Osteoblast (primary cell): ENCODE measurements at regions not wholly inside any gene's neighbourhood (a gene's known extent, or its start where the extent isn't known, plus 50 kb on each side); places are given as distances from the start of the nearest gene placed in this dataset.

ENCODE experiments used
- DNase-seq: peaks from one replicate; pipeline ENCODE4 v3.0.0; 2011; ENCODE audit warnings: low spot score, mixed read lengths; ENCODE audit not compliant: insufficient read length; ENCODE audit errors: missing footprints
- H2AFZ ChIP-seq: 2 replicates; pipeline ENCODE4 v1.6.0; 2011; ENCODE audit warnings: mild to moderate bottlenecking, low read length
- H3K27ac ChIP-seq: 2 replicates; pipeline ENCODE4 v1.5.1; 2011; ENCODE audit warnings: mild to moderate bottlenecking, low read depth, low read length, moderate library complexity
- H3K27me3 ChIP-seq: 2 replicates; pipeline ENCODE4 v1.6.0; 2012; ENCODE audit warnings: mild to moderate bottlenecking, control low read depth, inconsistent platforms, low read length, moderate library complexity; ENCODE audit not compliant: insufficient read depth
- H3K36me3 ChIP-seq: 2 replicates; pipeline ENCODE4 v1.5.1; 2011; ENCODE audit warnings: mild to moderate bottlenecking, low read length, control low read depth, moderate library complexity; ENCODE audit not compliant: insufficient read depth
- H3K4me1 ChIP-seq: 2 replicates; pipeline ENCODE4 v1.5.1; 2011; ENCODE audit warnings: mild to moderate bottlenecking, low read length, control low read depth, moderate library complexity; ENCODE audit not compliant: insufficient read depth
- H3K4me2 ChIP-seq: 2 replicates; pipeline ENCODE4 v1.6.0; 2011; ENCODE audit warnings: mild to moderate bottlenecking, low read length; ENCODE audit not compliant: insufficient read depth
- H3K4me3 ChIP-seq: fragments of 200-600 bp; sonication (generic); 3 replicates; pipeline ENCODE4 v1.5.1; 2012; ENCODE audit warnings: mild to moderate bottlenecking, low read length, inconsistent platforms; ENCODE audit not compliant: insufficient read depth
- H3K79me2 ChIP-seq: 2 replicates; pipeline ENCODE4 v1.6.0; 2012; ENCODE audit warnings: mild to moderate bottlenecking, low read length, control low read depth, inconsistent platforms; ENCODE audit not compliant: insufficient read depth
- H3K9me3 ChIP-seq: 2 replicates; pipeline ENCODE4 v1.5.1; 2011; ENCODE audit warnings: low read depth, low read length, control low read depth
- H4K20me1 ChIP-seq: 2 replicates; pipeline ENCODE4 v1.6.0; 2012; ENCODE audit warnings: mild to moderate bottlenecking, low read length, control low read depth; ENCODE audit not compliant: insufficient read depth
- TF ChIP-seq, protein P1 (sequence below): IDR thresholded peaks from 2 replicates; pipeline ENCODE4 v1.5.1; 2011; ENCODE audit warnings: mild to moderate bottlenecking, low read depth, low read length, moderate library complexity; ENCODE audit errors: extremely low read depth

DNA sequence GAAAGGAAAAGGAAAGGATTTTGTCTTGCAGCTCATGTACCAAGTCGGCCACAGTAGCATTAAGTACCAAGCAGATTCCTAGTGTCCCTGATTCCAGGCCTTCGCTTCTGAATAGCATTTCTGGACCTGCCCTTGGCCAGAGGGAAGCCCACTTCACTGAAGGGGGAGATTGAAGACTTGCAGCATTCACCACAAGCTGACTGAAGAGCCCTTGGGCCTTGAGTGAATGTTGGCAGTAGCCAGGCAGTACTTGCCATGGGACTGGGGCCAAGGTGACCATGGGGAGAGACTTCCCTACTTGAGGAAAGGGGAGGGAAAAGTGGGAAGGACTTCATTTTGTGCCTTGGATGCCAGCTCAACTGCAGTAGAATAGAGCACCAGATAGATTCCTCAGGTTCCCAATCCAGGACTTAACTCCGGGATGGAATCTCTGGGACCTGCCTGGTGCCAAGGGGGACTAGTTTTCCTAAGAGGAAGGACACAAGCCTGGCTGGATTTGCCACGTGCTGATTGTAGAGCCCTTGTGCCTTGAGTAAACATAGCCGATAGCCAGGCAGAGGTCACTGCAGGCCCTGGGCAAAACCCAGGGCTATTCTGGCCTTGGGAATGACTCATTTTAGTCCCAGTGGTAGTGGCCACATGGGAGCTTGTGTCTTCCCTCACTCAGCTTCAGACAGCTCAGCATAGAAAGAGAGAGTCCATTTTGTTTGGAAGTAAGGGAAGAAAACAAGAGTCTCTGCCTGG lies 141.7 kb upstream of the KCND2 start:
- no peaks in the 10 kb centered on the region for H3K9me3 ChIP-seq
- H3K27me3 ChIP-seq, result no peaks in the 10 kb centered on the region
- no peaks in the 10 kb centered on the region for H3K79me2 ChIP-seq
- no peak overlapping the region for H3K4me2 ChIP-seq
- TF ChIP-seq, protein P1, sequence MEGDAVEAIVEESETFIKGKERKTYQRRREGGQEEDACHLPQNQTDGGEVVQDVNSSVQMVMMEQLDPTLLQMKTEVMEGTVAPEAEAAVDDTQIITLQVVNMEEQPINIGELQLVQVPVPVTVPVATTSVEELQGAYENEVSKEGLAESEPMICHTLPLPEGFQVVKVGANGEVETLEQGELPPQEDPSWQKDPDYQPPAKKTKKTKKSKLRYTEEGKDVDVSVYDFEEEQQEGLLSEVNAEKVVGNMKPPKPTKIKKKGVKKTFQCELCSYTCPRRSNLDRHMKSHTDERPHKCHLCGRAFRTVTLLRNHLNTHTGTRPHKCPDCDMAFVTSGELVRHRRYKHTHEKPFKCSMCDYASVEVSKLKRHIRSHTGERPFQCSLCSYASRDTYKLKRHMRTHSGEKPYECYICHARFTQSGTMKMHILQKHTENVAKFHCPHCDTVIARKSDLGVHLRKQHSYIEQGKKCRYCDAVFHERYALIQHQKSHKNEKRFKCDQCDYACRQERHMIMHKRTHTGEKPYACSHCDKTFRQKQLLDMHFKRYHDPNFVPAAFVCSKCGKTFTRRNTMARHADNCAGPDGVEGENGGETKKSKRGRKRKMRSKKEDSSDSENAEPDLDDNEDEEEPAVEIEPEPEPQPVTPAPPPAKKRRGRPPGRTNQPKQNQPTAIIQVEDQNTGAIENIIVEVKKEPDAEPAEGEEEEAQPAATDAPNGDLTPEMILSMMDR, result no peak
- H3K4me1 ChIP-seq, result no peaks in the 10 kb centered on the region
- no peak for DNase-seq
- H3K27ac ChIP-seq, result no peak overlapping the region
- H2AFZ ChIP-seq, result no peak overlapping the region
- no peak overlapping the region for H3K4me3 ChIP-seq
- H3K36me3 ChIP-seq, result no peaks in the 10 kb centered on the region
- no peaks in the 10 kb centered on the region for H4K20me1 ChIP-seq

DNA sequence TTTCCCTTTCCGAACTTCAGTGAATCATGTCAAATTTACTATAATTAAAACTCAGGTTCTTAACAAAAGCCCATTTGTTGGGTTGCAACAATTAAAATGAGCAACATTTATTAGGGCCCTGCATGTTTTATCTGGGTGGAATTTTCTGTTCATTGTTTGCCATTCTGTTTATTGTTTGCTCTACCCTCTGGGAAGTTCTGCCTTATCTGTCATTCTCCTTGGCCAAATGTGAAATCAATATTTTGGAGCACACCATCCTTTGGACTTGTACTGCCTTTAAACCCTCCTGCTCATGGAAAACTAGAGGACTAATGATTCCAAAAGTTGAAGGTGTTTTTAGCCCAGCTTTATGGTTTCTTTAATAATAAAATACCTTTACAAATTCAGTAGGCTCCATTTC lies 134.5 kb upstream of the KCND2 start:
- Histone ChIP-seq H3K36me3 (no peaks in the 10 kb centered on the region), H3K27ac (no peak overlapping the region), H3K4me1 (no peaks in the 10 kb centered on the region), H2AFZ (no peak overlapping the region), H4K20me1 (no peaks in the 10 kb centered on the region), H3K27me3 (no peaks in the 10 kb centered on the region), H3K4me3 (no peak overlapping the region), H3K9me3 (no peaks in the 10 kb centered on the region), H3K4me2 (no peak overlapping the region), H3K79me2 (no peaks in the 10 kb centered on the region)
- no peak for DNase-seq
- TF ChIP-seq, protein P1, result no peak

DNA sequence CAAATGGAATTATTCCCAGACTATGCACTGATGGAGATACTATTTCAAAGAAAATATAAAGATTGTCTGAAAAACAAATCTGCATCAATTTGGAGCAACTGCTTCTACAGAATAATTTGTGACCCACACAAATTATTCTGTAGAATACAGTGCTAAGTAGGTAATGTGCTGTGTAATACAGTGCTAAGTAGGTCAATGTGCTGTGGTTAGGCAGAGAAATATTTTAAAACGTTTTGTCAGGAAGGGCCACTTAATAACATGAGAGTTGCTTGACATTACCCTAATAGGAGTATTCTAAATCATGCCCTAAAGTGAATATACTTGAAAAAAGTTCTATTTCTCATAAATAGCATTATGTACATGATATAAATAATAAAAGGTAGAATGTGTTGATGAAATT lies 116.5 kb upstream of the KCND2 start:
- no peak overlapping the region for H2AFZ ChIP-seq
- H3K27me3 ChIP-seq, result no peaks in the 10 kb centered on the region
- no peaks in the 10 kb centered on the region for H3K36me3 ChIP-seq
- DNase-seq, result no peak
- no peak overlapping the region for H3K27ac ChIP-seq
- no peaks in the 10 kb centered on the region for H3K9me3 ChIP-seq
- no peaks in the 10 kb centered on the region for H3K79me2 ChIP-seq
- H4K20me1 ChIP-seq, result no peaks in the 10 kb centered on the region
- H3K4me2 ChIP-seq, result no peak overlapping the region
- TF ChIP-seq, protein P1, result no peak
- H3K4me1 ChIP-seq, result no peaks in the 10 kb centered on the region
- H3K4me3 ChIP-seq, result no peak overlapping the region

DNA sequence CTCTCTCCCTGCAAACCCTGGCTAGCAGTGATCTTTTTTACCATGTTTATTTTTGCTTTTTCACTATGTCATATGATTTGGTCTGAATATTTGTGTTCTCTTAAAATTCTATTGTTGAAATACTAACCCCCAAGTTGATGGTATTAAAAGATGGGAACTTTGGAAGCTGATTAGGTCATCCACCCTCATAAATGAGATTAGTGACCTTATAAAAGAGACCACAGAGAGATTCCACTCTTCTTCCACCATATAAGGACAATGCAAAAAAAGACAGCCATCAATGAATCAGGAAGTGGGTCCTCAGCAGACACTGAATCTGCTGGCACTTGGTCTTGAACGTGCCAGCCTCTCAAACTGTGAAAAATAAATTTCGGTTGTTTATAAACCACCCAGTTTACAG lies 112.8 kb upstream of the KCND2 start:
- Histone ChIP-seq H3K27me3 (no peaks in the 10 kb centered on the region), H4K20me1 (no peaks in the 10 kb centered on the region), H3K27ac (no peak overlapping the region), H3K4me3 (no peak overlapping the region), H3K79me2 (no peaks in the 10 kb centered on the region), H3K9me3 (no peaks in the 10 kb centered on the region), H3K4me2 (no peak overlapping the region), H2AFZ (no peak overlapping the region), H3K36me3 (no peaks in the 10 kb centered on the region), H3K4me1 (no peaks in the 10 kb centered on the region)
- TF ChIP-seq, protein P1, result no peak
- no peak for DNase-seq
